Small intestine (tissue), 7 donors: ENCODE measurements at regions not wholly inside any gene's neighbourhood (a gene's known extent, or its start where the extent isn't known, plus 50 kb on each side); places are given as distances from the start of the nearest gene placed in this dataset.
"Not testable (repeated sequence)": the region's sequence is repeated elsewhere in the genome, so short reads cannot be mapped to it uniquely, and the experiment has no call there.

ENCODE experiments used
- DNase-seq, 2 donors: peaks; one replicate each; pipeline versions ENCODE4 v3.0.0 to v3.0.0-alpha.2; 2013
- FAIRE-seq: peaks from 2 replicates; lab custom pipeline; 2012; peaks lifted over from hg19 to GRCh38; lab: Jason Lieb, UNC
- H3K27ac ChIP-seq, 3 donors: one replicate each; pipeline ENCODE4 v1.5.1; 2013; ENCODE audit warnings: low read length in 2 of 3, mild to moderate bottlenecking in 2 of 3, control low read depth in 1 of 3, inconsistent platforms in 1 of 3, low read depth in 1 of 3, moderate library complexity in 1 of 3
- H3K27me3 ChIP-seq, 3 donors: one replicate each; pipeline ENCODE4 v1.6.1; 2013; ENCODE audit warnings: low read length in 3 of 3, inconsistent platforms in 1 of 3; ENCODE audit not compliant: control insufficient read depth in 3 of 3, insufficient read depth in 3 of 3
- H3K36me3 ChIP-seq, 3 donors: one replicate each; pipeline ENCODE4 v1.6.1; 2013; ENCODE audit warnings: low read length in 3 of 3, inconsistent platforms in 1 of 3, low read depth in 1 of 3, mild to moderate bottlenecking in 1 of 3, moderate library complexity in 1 of 3; ENCODE audit not compliant: control insufficient read depth in 3 of 3, insufficient read depth in 2 of 3
- H3K4me1 ChIP-seq, 3 donors: one replicate each; pipeline ENCODE4 v1.6.1; 2013; ENCODE audit warnings: low read length in 2 of 3, inconsistent platforms in 1 of 3, low read depth in 1 of 3, mild to moderate bottlenecking in 1 of 3, moderate library complexity in 1 of 3; ENCODE audit not compliant: control insufficient read depth in 3 of 3, insufficient read depth in 2 of 3
- H3K4me3 ChIP-seq, 3 donors: one replicate each; pipeline ENCODE4 v1.5.1; 2013; ENCODE audit warnings: low read length in 3 of 3, control low read depth in 1 of 3, inconsistent platforms in 1 of 3, low read depth in 1 of 3, mild to moderate bottlenecking in 1 of 3, moderate library complexity in 1 of 3
- H3K9me3 ChIP-seq, 2 donors: one replicate each; pipeline ENCODE4 v1.6.1; 2013; ENCODE audit warnings: low read depth in 1 of 2, low read length in 1 of 2; ENCODE audit not compliant: control insufficient read depth in 2 of 2, insufficient read depth in 1 of 2
- whole genome bisulfite sequencing, 3 donors: extraction: QIAGEN DNeasy Blood & Tissue Kit; methylation state at CpG; one replicate each; pipeline ENCODE4 v1.1.7; 2013; 5-methylcytosine and 5-hydroxymethylcytosine counted together
- donor health status: healthy with polysubstance abuse.
- donor health status: control.
- donor health status: control.
- donor health status: Bipolar disorder and iron deficiency.
- donor health status: healthy.

- H3K27me3 ChIP-seq = no peaks in the 10 kb centered on the region
- H3K4me3 ChIP-seq = no peak overlapping the region
- DNase-seq (no peak), FAIRE-seq (no peak)
- no peaks in the 10 kb centered on the region for H3K4me1 ChIP-seq
- H3K36me3 ChIP-seq = no peaks in the 10 kb centered on the region
- WGBS, 3 donors = 75 to 94% (median 84%) methylated on average over 7 of the region's 7 CpGs
- H3K27ac ChIP-seq = no peak overlapping the region
- no peaks in the 10 kb centered on the region for H3K9me3 ChIP-seq
Observed at GRCh38 chr22:49390954-49391353, 436.7 kb downstream of the BRD1 start.

GRCh38 chr22:49383909-49384308 is 443.8 kb downstream of the BRD1 start:
- H3K9me3 ChIP-seq, H3K27ac ChIP-seq, DNase-seq, FAIRE-seq, H3K27me3 ChIP-seq, H3K4me3 ChIP-seq, H3K4me1 ChIP-seq, H3K36me3 ChIP-seq: not testable (repeated sequence)
- 33 to 48% (median 38%) methylated on average over 5 to 6 of the region's 7 CpGs for WGBS, 3 donors

GRCh38 chr22:49382451-49382735 is 445.3 kb downstream of the BRD1 start:
- Histone ChIP-seq H3K27me3 (peaks cover 0 to 6% (median 0%) of the 10 kb centered on the region in 3 donors), H3K4me3 (no peak overlapping the region), H3K4me1 (no peaks in the 10 kb centered on the region), H3K9me3 (no peaks in the 10 kb centered on the region), H3K36me3 (no peaks in the 10 kb centered on the region), H3K27ac (no peak overlapping the region)
- WGBS, 3 donors = 76 to 81% (median 80%) methylated on average over 6 of the region's 6 CpGs
- FAIRE-seq (no peak), DNase-seq (no peak)

GRCh38 chr22:49381595-49382450 is 445.9 kb downstream of the BRD1 start:
- Histone ChIP-seq H3K27ac (no peak overlapping the region), H3K36me3 (no peaks in the 10 kb centered on the region), H3K27me3 (peaks cover 0 to 6% (median 0%) of the 10 kb centered on the region in 3 donors), H3K9me3 (no peaks in the 10 kb centered on the region), H3K4me3 (no peak overlapping the region), H3K4me1 (no peaks in the 10 kb centered on the region)
- FAIRE-seq (no peak), DNase-seq (no peak)
- 52 to 61% (median 55%) methylated on average over 18 of the region's 18 CpGs for WGBS, 3 donors

GRCh38 chr22:49380828-49381114 is 446.9 kb downstream of the BRD1 start:
- peaks cover 0 to 6% (median 0%) of the 10 kb centered on the region in 3 donors for H3K27me3 ChIP-seq
- 50 to 65% (median 56%) methylated on average over 1 of the region's 1 CpG for whole genome bisulfite sequencing, 3 donors

GRCh38 chr22:49380095-49380827 is 447.4 kb downstream of the BRD1 start:
- FAIRE-seq = no peak

More at GRCh38 chr22:49380828-49381114, 446.9 kb downstream of the BRD1 start:
- H3K4me1 ChIP-seq = no peaks in the 10 kb centered on the region
- H3K36me3 ChIP-seq = no peaks in the 10 kb centered on the region
- DNase-seq (no peak), FAIRE-seq (no peak)
- no peaks in the 10 kb centered on the region for H3K9me3 ChIP-seq
- H3K4me3 ChIP-seq = no peak overlapping the region
- no peak overlapping the region for H3K27ac ChIP-seq

GRCh38 chr22:49377306-49377705 is 450.4 kb downstream of the BRD1 start:
- no peaks in the 10 kb centered on the region for H3K9me3 ChIP-seq
- no peak for FAIRE-seq
- H3K36me3 ChIP-seq = no peaks in the 10 kb centered on the region
- H3K4me3 ChIP-seq = no peak overlapping the region
- WGBS, 3 donors = 74 to 87% (median 82%) methylated on average over 13 of the region's 13 CpGs
- no peak overlapping the region for H3K27ac ChIP-seq
- DNase-seq = no peak
- no peaks in the 10 kb centered on the region for H3K4me1 ChIP-seq
- peaks cover 0 to 3% (median 0%) of the 10 kb centered on the region in 3 donors for H3K27me3 ChIP-seq

More at GRCh38 chr22:49380095-49380827, 447.4 kb downstream of the BRD1 start:
- H3K27me3 ChIP-seq = peaks cover 0 to 6% (median 0%) of the 10 kb centered on the region in 3 donors
- H3K36me3 ChIP-seq = no peaks in the 10 kb centered on the region
- 57 to 64% (median 63%) methylated on average over 12 of the region's 12 CpGs for WGBS, 3 donors
- H3K9me3 ChIP-seq = no peaks in the 10 kb centered on the region
- no peaks in the 10 kb centered on the region for H3K4me1 ChIP-seq
- H3K4me3 ChIP-seq = no peak overlapping the region
- no peak overlapping the region for H3K27ac ChIP-seq
- DNase-seq = no peak

GRCh38 chr22:49373801-49374226 is 453.9 kb downstream of the BRD1 start:
- Histone ChIP-seq H3K9me3 (no peaks in the 10 kb centered on the region), H3K4me1 (no peaks in the 10 kb centered on the region), H3K27me3 (peaks cover 0 to 5% (median 0%) of the 10 kb centered on the region in 3 donors), H3K36me3 (no peaks in the 10 kb centered on the region), H3K27ac (no peak overlapping the region), H3K4me3 (no peak overlapping the region)
- FAIRE-seq (no peak), DNase-seq (no peak)
- 68 to 79% (median 78%) methylated on average over 17 of the region's 17 CpGs for WGBS, 3 donors
